ENCODE measurements at regions not wholly inside any gene's neighbourhood (a gene's known extent, or its start where the extent isn't known, plus 50 kb on each side); places are given as distances from the start of the nearest gene placed in this dataset.

- H3K27ac ChIP-seq: no peak overlapping the region
- H3K9me3 ChIP-seq: no peaks in the 10 kb centered on the region
- no peak for TF ChIP-seq CTCF (IDR thresholded peaks at IDR 0.05)
- intact Hi-C loops (cut with DNase I; ENCODE audit: low total_unique reads): no loop called here
- DNase-seq: no peak
- no peaks in the 10 kb centered on the region for H3K27me3 ChIP-seq
- no peaks in the 10 kb centered on the region for H3K4me1 ChIP-seq
- H3K4me3 ChIP-seq: no peak overlapping the region
- no peaks in the 10 kb centered on the region for H3K36me3 ChIP-seq
These were observed 1186.5 kb upstream of the AUTS2 start for GRCh38 chr7:68411742-68412141.

- no peaks in the 10 kb centered on the region for H3K9me3 ChIP-seq
- H3K27ac ChIP-seq: no peak overlapping the region
- peaks cover 0 to 4% (median 0%) of the 10 kb centered on the region in 4 donors for H3K4me1 ChIP-seq
- DNase-seq: no peak
- no peaks in the 10 kb centered on the region for H3K36me3 ChIP-seq
- no peak for TF ChIP-seq CTCF (IDR thresholded peaks at IDR 0.05)
- intact Hi-C loops (cut with DNase I; ENCODE audit: low total_unique reads): no loop called here
- no peaks in the 10 kb centered on the region for H3K27me3 ChIP-seq
- no peak overlapping the region for H3K4me3 ChIP-seq
These were observed 1183.4 kb upstream of the AUTS2 start for GRCh38 chr7:68414631-68415425.

GRCh38 chr7:68417002-68417401 lies 1181.3 kb upstream of the AUTS2 start:
- H3K27ac ChIP-seq: no peak overlapping the region
- peaks cover 0 to 23% (median 9%) of the 10 kb centered on the region in 4 donors for H3K4me1 ChIP-seq
- H3K27me3 ChIP-seq: no peaks in the 10 kb centered on the region
- H3K9me3 ChIP-seq: no peaks in the 10 kb centered on the region
- H3K36me3 ChIP-seq: no peaks in the 10 kb centered on the region
- TF ChIP-seq CTCF (IDR thresholded peaks at IDR 0.05): no peak
- intact Hi-C loops (cut with DNase I; ENCODE audit: low total_unique reads): no loop called here
- H3K4me3 ChIP-seq: no peak overlapping the region
- DNase-seq: no peak

GRCh38 chr7:68417659-68418058 lies 1180.6 kb upstream of the AUTS2 start:
- no peak for TF ChIP-seq CTCF (IDR thresholded peaks at IDR 0.05)

GRCh38 chr7:68420342-68421192 lies 1177.7 kb upstream of the AUTS2 start:
- Histone ChIP-seq H3K9me3 (no peaks in the 10 kb centered on the region), H3K4me3 (no peak overlapping the region), H3K4me1 (peaks cover 0 to 34% (median 9%) of the 10 kb centered on the region in 4 donors), H3K36me3 (no peaks in the 10 kb centered on the region), H3K27me3 (no peaks in the 10 kb centered on the region), H3K27ac (peak overlapping the region; percentile 68 to 74)
- intact Hi-C loops (cut with DNase I; ENCODE audit: low total_unique reads): no loop called here
- DNase-seq: peak; percentile 38 to 86
- TF ChIP-seq CTCF (IDR thresholded peaks at IDR 0.05): no peak

More at GRCh38 chr7:68417659-68418058, 1180.6 kb upstream of the AUTS2 start:
- Histone ChIP-seq H3K4me1 (peaks cover 0 to 29% (median 9%) of the 10 kb centered on the region in 4 donors), H3K36me3 (no peaks in the 10 kb centered on the region), H3K4me3 (no peak overlapping the region), H3K9me3 (no peaks in the 10 kb centered on the region), H3K27ac (no peak overlapping the region), H3K27me3 (no peaks in the 10 kb centered on the region)
- DNase-seq: no peak
- intact Hi-C loops (cut with DNase I; ENCODE audit: low total_unique reads): no loop called here
